ENCODE measurements at regions not wholly inside any gene's neighbourhood (a gene's known extent, or its start where the extent isn't known, plus 50 kb on each side); places are given as distances from the start of the nearest gene placed in this dataset.

GRCh38 chr5:96129276-96129675 lies 167.6 kb upstream of the ELL2 start:
- no peak for TF ChIP-seq CTCF (conservative IDR thresholded peaks at IDR 0.05 in 1 of 2, IDR thresholded peaks at IDR 0.05 in 1 of 2; ENCODE audit: extremely low read depth in 1 of 2, insufficient read depth in 1 of 2, low read depth in 1 of 2, low read length in 2 of 2)
- no peak for TF ChIP-seq EZH2 (IDR thresholded peaks at IDR 0.05; ENCODE audit: borderline replicate concordance, low read length)

Measured in mammary epithelial cell (primary cell).